ENCODE measurements at regions not wholly inside any gene's neighbourhood (a gene's known extent, or its start where the extent isn't known, plus 50 kb on each side); places are given as distances from the start of the nearest gene placed in this dataset.

- Histone ChIP-seq H3K4me2 (no peak overlapping the region), H3K9me2 (no peaks in the 10 kb centered on the region), H4K20me1 (ENCODE audit: insufficient read depth) (no peaks in the 10 kb centered on the region), H3K9me3 (no peaks in the 10 kb centered on the region), H3K9ac (no peak overlapping the region), H3K27ac (ENCODE audit: low read depth in 2 of 2, low read length in 1 of 2) (no peak overlapping the region), H3K27me3 (ENCODE audit: insufficient read depth) (no peaks in the 10 kb centered on the region), H3K36me3 (replicated peaks in 1 of 2; ENCODE audit: control insufficient read depth in 1 of 2, insufficient read depth in 2 of 2, low read length in 1 of 2) (no peaks in the 10 kb centered on the region), H3F3A (replicated peaks; ENCODE audit: insufficient read depth) (no peaks in the 10 kb centered on the region), H3K4me1 (ENCODE audit: control insufficient read depth in 1 of 2, insufficient read depth in 2 of 2, low read depth in 1 of 2, low read length in 1 of 2) (no peaks in the 10 kb centered on the region), H2AFZ (ENCODE audit: low read depth) (no peak overlapping the region), H3K79me2 (ENCODE audit: insufficient read depth) (no peaks in the 10 kb centered on the region), H3K4me3 (ENCODE audit: low read depth in 2 of 2, low read length in 1 of 2) (no peak overlapping the region)
- ChIA-PET CTCF (no interaction called here), POLR2A (no interaction called here)
- TF ChIP-seq POLR2AphosphoS5 (IDR thresholded peaks at IDR 0.05; ENCODE audit: low read depth, low read length) (no peak), MXI1 (IDR thresholded peaks at IDR 0.05; ENCODE audit: low read depth, low read length) (no peak), SIN3A (IDR thresholded peaks at IDR 0.05; ENCODE audit: borderline replicate concordance, low read depth, low read length) (no peak), ZBTB33 (IDR thresholded peaks at IDR 0.05; ENCODE audit: borderline replicate concordance, low read depth) (no peak), PBX3 (IDR thresholded peaks at IDR 0.05) (no peak), RAD21 (IDR thresholded peaks at IDR 0.05; ENCODE audit: low read length) (no peak), RXRA (IDR thresholded peaks at IDR 0.05; ENCODE audit: borderline replicate concordance, low read depth) (no peak), SMC3 (IDR thresholded peaks at IDR 0.05; ENCODE audit: low read depth, low read length) (no peak), GABPA (IDR thresholded peaks at IDR 0.05; ENCODE audit: low read depth) (no peak), TEAD4 (IDR thresholded peaks at IDR 0.05; ENCODE audit: borderline replicate concordance, insufficient read depth) (no peak), FOXM1 (IDR thresholded peaks at IDR 0.05; ENCODE audit: low read depth) (no peak), CHD2 (IDR thresholded peaks at IDR 0.05; ENCODE audit: low read length, partially characterized antibody) (no peak), EP300 (IDR thresholded peaks at IDR 0.05; ENCODE audit: borderline replicate concordance in 1 of 2, low read depth in 1 of 2, low read length in 1 of 2) (no peak), FOXJ3 (CRISPR knock-in tag; IDR thresholded peaks at IDR 0.05) (no peak), RCOR1 (IDR thresholded peaks at IDR 0.05; ENCODE audit: low read length) (no peak), YY1 (IDR thresholded peaks at IDR 0.05; ENCODE audit: low read depth) (no peak), REST (IDR thresholded peaks at IDR 0.05; ENCODE audit: low read depth, low read length) (no peak), NFIC (IDR thresholded peaks at IDR 0.05; ENCODE audit: borderline replicate concordance) (no peak), RFX5 (IDR thresholded peaks at IDR 0.05; ENCODE audit: low read length) (no peak), JUND (IDR thresholded peaks at IDR 0.05) (no peak)
- DNase-seq: no peak
- 83% methylated on average over 1 of the region's 1 CpG for WGBS (ENCODE audit: low lambda C conversion rate)
These were observed 1518.2 kb downstream of the EFNA5 start for GRCh38 chr5:106152569-106152968.
